ENCODE measurements at regions not wholly inside any gene's neighbourhood (a gene's known extent, or its start where the extent isn't known, plus 50 kb on each side); places are given as distances from the start of the nearest gene placed in this dataset.

GRCh38 chrX:43278440-43278839 lies 377.7 kb upstream of the MAOA start:
- TF ChIP-seq RARB (CRISPR knock-in tag; IDR thresholded peaks at IDR 0.05) = no peak
- TF ChIP-seq ARNTL (CRISPR knock-in tag; IDR thresholded peaks at IDR 0.05; ENCODE audit: borderline replicate concordance, low read depth) = no peak
- TF ChIP-seq ZFP30 (CRISPR knock-in tag; IDR thresholded peaks at IDR 0.05) = no peak
- TF ChIP-seq CREB5 (CRISPR knock-in tag; IDR thresholded peaks at IDR 0.05; ENCODE audit: low read depth) = no peak
- no peak for TF ChIP-seq PATZ1 (CRISPR knock-in tag; IDR thresholded peaks at IDR 0.05; ENCODE audit: borderline replicate concordance)
- no peak for TF ChIP-seq ZNF8 (CRISPR knock-in tag; IDR thresholded peaks at IDR 0.05)
- TF ChIP-seq ZC3H10 (CRISPR knock-in tag; IDR thresholded peaks at IDR 0.05) = no peak
- no peak for TF ChIP-seq ZFP3 (CRISPR knock-in tag; IDR thresholded peaks at IDR 0.05)
- no peak for TF ChIP-seq CSRNP3 (CRISPR knock-in tag; IDR thresholded peaks at IDR 0.05)
- TF ChIP-seq OSR1 (CRISPR knock-in tag; IDR thresholded peaks at IDR 0.05) = no peak
- TF ChIP-seq TCF4 (CRISPR knock-in tag; IDR thresholded peaks at IDR 0.05; ENCODE audit: borderline replicate concordance) = no peak
- no peak for TF ChIP-seq CSDC2 (CRISPR knock-in tag; IDR thresholded peaks at IDR 0.05)
